Stimulated activated CD8-positive, alpha-beta memory T cell treated with anti-CD3 and anti-CD28 coated beads, Interleukin-4, amount 100 ng/mL, for 1 hour (primary cell): ENCODE measurements at regions not wholly inside any gene's neighbourhood (a gene's known extent, or its start where the extent isn't known, plus 50 kb on each side); places are given as distances from the start of the nearest gene placed in this dataset.
"Not testable (repeated sequence)": the region's sequence is repeated elsewhere in the genome, so short reads cannot be mapped to it uniquely, and the experiment has no call there.

ENCODE experiments used
- DNase-seq, 2 donors: peaks; one replicate each; pipeline ENCODE4 v3.0.0-alpha.2; 2020; ENCODE audit warnings: low read depth in 2 of 2, low spot score in 1 of 2

GRCh38 chr12:4193821-4194220, 79.7 kb upstream of the CCND2 start:
- no peak for DNase-seq

- no peak for DNase-seq
Measured at GRCh38 chr12:4191642-4192041, 81.9 kb upstream of the CCND2 start.

- DNase-seq, result no peak
Measured at GRCh38 chr12:4191149-4191548, 82.4 kb upstream of the CCND2 start.

- DNase-seq, result no peak
Measured at GRCh38 chr12:4190366-4191063, 83.0 kb upstream of the CCND2 start.

- no peak for DNase-seq
Measured at GRCh38 chr12:4189721-4190120, 83.8 kb upstream of the CCND2 start.

- DNase-seq, result no peak
Measured at GRCh38 chr12:4187916-4188315, 85.6 kb upstream of the CCND2 start.

- DNase-seq, result not testable (repeated sequence)
Measured at GRCh38 chr12:4187315-4187714, 86.2 kb upstream of the CCND2 start.

GRCh38 chr12:4178424-4179170, 95.0 kb upstream of the CCND2 start:
- DNase-seq, result no peak

- no peak for DNase-seq
Measured at GRCh38 chr12:4177262-4177661, 96.3 kb upstream of the CCND2 start.

- no peak for DNase-seq
Measured at GRCh38 chr12:4176168-4176567, 97.4 kb upstream of the CCND2 start.

- no peak for DNase-seq
Measured at GRCh38 chr12:4174417-4174816, 99.1 kb upstream of the CCND2 start.

- no peak for DNase-seq
Measured at GRCh38 chr12:4172999-4173398, 100.6 kb upstream of the CCND2 start.

- DNase-seq, result no peak
Measured at GRCh38 chr12:4171742-4172141, 101.8 kb upstream of the CCND2 start.

GRCh38 chr12:4169959-4170358, 103.6 kb upstream of the CCND2 start:
- DNase-seq, result no peak

- DNase-seq, result no peak
Measured at GRCh38 chr12:4169531-4169930, 104.0 kb upstream of the CCND2 start.

- DNase-seq, result no peak
Measured at GRCh38 chr12:4168036-4168435, 105.5 kb upstream of the CCND2 start.

- DNase-seq, result peak in 1 of 2 donors; percentile 34
Measured at GRCh38 chr12:4164559-4165558, 108.7 kb upstream of the CCND2 start.

GRCh38 chr12:4164188-4164558, 109.4 kb upstream of the CCND2 start:
- no peak for DNase-seq

- DNase-seq, result no peak
Measured at GRCh38 chr12:4161718-4162117, 111.8 kb upstream of the CCND2 start.

- DNase-seq, result no peak
Measured at GRCh38 chr12:4160314-4161040, 113.1 kb upstream of the CCND2 start.

GRCh38 chr12:4159851-4160250, 113.7 kb upstream of the CCND2 start:
- DNase-seq, result no peak
